Activated CD8-positive, alpha-beta memory T cell treated with anti-CD3 and anti-CD28 coated beads for 24 hours (primary cell): ENCODE measurements at regions not wholly inside any gene's neighbourhood (a gene's known extent, or its start where the extent isn't known, plus 50 kb on each side); places are given as distances from the start of the nearest gene placed in this dataset.

Experiments used
- DNase-seq: peaks from one replicate; pipeline ENCODE4 v3.0.0-alpha.2; 2020

DNA sequence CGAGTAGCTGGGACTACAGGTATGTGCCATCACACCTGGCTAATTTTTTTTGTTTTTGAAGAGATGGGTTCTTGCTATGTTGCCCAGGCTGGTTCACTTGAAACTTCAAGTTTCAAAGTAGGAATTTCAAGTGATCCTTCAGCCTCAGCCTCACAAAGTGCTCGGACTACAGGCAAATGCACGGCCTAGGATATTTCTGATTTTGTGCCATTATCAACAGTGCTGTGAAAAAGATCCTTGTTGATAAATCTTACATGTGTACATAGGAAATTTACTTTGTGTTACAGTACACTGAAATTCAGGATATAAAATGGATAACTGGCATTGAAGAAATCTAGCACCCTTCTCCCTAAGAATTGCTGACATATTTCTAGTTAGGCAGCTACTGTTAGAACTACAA, 184.6 kb upstream of the PRDM1 start:
- no peak for DNase-seq

DNA sequence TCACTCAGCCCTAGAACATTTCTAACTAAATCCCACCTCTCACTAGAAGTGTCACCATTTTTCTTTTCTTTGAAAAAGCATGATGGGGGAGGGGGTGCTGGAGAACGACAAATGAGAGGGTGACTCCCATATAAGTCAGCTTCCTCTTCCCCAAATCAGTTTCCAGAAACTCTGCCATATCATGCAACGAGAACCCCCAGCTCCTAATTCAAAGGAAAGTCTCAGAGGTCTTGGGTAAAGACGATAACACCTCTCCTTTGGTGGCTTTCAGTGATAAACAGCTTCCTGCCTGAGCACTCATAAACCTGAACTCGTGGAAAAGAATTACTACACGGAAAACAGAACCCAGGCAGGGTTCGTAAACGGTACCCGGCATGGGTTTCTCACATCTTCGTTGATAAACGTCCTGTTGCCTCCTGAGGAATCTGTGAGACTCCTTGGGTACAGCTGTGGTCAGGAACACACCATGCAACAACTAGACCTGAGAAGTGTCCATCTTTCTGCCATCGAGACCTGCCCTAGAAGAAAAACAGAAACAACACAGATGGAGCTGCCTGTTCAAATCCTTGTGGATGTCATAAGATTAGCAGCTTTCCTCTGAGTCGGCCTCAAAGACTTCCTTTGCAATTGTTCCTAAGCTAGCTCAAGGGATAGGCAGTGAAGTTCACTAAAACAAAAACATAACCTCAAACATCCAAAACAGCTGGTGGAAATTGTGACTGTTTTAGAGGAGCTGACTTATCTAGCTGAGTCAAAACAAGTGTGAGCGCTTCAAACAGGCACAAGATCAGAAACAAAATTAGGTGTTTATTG, 185.8 kb upstream of the PRDM1 start:
- DNase-seq = peak; percentile 64

DNA sequence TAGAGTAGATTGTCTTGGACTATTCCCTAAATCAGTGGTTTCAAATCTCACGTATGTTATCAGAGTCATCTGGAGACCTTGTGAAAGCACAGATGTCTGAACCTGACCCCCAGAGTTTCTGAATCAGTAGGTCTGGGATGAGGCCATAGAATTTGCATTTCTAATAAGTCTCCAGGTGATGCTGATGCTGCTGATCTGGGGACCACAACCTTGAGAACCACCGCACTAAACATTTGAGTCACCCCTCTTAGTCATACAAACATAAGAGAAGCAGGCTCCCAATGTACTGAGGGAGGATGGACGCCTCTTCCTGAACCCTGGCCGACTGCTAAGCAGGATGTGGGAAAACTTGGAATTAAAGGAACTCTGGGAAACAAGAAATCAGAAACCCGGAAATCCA, 187.8 kb upstream of the PRDM1 start:
- no peak for DNase-seq

GRCh38 chr6:105897131-105897530, 189.0 kb upstream of the PRDM1 start:
- no peak for DNase-seq

GRCh38 chr6:105896821-105897095, 189.4 kb upstream of the PRDM1 start:
- DNase-seq = no peak

DNA sequence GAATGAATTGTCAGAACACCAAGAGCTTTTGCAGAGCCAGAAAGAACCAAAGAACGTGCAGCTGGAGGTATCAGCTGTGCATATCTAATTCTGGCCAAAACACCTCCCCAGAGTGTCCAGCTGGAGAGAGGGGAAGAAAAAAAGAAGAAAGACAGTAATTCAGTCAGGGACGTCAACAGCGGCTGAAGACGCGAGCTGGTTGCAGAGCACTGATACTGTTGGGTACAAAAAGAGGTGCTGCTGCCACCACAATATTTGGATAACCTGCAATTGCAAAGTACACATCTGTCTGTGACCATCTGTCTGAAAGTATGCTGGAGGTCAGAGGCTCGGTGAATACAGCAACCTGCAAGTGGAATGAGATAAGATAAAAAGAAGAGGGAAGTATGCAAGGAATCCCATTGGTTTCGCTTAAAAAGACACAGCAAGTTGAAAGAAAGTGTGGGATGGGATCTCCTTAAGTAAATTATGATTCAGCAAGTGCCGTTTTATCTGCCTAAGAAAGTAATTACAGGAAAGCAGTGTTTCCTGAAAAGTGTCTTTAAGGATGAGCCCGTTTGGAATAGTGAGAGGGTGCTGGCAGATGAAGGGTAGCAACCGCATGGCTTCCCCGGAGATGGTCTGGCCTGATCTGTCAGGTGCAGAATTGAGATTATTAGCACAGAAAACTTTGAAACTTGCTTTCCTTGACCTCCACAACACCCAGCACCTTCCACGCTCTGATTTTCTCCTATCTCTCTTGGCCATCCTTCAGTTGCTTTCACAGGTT, 189.9 kb upstream of the PRDM1 start:
- no peak for DNase-seq

- DNase-seq = no peak
Observed at GRCh38 chr6:105894556-105894955, 191.6 kb upstream of the PRDM1 start.

GRCh38 chr6:105893741-105894140, 192.4 kb upstream of the PRDM1 start:
- no peak for DNase-seq

DNA sequence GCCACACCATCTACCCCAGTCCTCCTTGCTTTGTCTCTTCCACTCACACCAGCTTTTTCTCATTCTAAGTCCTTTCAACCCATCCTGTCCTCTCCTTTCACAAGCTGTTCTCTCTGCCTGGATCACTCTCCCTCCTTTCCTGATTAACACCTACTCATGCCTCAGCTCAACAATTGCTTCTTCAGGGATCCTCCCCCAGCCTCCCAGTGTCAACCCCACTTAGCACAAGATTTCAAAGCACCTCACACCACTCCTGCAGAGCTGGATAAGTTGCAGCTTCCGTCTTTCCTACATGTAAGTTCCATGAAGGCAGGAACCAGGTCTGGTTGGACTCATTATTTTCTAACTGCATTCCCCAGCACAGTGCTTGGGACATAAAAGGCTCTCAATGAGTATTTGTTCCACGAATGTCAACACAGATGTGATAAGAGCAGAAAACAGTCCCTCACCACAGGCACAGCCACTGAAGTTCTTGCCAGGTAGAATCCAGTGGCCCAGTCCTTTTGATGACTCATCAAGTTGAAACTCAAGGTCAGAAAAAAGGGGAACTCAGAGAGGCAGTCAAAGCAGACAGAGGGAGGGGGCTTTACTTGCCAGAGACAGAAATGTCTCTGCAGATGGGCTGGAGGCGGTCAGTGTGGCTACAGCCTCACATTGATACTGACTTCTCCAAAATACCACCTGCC, 193.4 kb upstream of the PRDM1 start:
- no peak for DNase-seq

GRCh38 chr6:105890521-105891244, 195.5 kb upstream of the PRDM1 start:
- no peak for DNase-seq

DNA sequence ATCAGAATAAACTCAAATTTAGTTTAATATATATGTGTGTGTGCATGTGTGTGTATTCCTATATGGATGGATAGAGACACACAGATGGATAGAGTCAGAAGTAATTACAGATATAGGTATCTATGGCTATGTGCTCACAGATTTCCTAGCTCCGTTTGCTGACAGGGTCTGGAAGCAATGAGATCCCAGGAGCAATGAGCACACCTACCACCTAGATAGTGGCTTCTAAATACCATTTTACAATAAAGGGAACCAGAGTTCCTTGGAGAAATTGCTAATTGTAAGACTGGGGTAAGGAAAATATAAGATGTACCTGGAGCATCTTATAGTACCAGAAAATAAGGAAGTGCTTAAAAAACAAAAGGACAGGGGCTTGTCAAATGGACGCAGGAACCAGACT, 196.2 kb upstream of the PRDM1 start:
- DNase-seq = no peak

DNA sequence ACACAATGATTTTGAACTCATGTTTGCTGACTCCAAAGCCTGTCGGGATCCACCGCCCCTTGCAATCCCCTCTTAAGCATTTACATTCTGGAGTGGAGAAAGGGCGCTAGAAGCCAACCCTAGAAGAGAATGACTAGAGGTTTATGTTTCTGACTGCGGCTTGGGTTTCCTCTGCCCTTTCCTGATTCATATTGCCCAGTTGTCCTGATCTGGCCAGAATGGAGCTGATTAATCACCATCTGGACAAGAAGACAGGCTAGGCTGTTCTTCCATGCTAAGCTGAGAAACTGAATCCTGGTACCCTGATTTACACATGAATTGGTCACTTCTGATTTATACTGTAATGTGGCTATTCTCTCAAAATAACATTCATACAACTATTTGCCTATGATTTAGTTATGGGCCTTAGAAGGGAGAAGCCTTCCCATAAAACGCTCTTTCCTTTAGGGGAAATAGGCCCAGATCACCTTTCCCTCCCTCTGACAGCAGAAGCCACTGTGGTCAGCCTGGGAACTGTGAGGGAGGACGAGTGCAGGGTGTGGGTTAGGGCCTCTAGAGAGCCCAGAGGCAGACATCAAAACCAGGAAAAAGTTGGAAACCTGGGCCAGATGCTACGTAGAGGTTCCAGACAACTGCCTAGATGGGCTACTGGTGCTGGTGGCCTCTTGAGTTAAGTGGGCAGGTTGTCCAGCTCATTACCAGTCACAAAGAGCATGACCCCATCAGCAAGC, 199.2 kb upstream of the PRDM1 start:
- DNase-seq = no peak

GRCh38 chr6:105886066-105886813, 199.9 kb upstream of the PRDM1 start:
- no peak for DNase-seq

GRCh38 chr6:105884426-105884825, 201.7 kb upstream of the PRDM1 start:
- no peak for DNase-seq

GRCh38 chr6:105884011-105884410, 202.1 kb upstream of the PRDM1 start:
- no peak for DNase-seq

- DNase-seq = no peak
Observed at GRCh38 chr6:105882828-105883227, 203.3 kb upstream of the PRDM1 start.

DNA sequence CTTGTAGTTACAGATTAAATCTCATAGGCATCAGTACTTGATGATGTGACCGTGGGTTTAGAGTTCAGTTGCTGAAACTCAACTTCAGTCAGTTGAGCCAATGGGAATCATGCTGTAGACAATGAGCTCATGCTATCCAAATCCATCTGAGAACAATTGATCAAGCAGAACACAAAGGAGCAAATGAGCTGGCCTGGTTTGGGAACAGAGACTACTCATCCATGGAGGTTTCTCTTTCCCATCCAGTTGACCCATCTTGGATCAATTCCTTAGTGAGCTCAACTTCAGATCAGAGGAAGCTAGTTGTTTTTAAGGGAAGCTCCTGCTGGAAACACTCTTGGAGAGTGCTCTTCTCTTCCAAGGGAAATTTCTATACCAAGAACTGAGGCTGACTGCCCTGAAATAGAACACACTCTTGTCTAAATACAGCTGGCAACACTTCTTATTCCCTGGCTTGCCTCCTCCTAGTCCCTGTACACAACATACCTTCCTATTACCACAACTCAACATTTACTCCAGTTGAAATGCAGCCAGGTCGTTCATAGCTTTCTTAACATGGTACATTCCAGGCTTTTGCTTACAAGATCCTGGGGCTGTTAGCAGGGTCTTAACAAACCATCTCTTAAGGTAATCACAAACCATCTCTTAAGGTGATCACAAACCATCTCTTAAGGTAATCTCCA, 203.9 kb upstream of the PRDM1 start:
- no peak for DNase-seq

DNA sequence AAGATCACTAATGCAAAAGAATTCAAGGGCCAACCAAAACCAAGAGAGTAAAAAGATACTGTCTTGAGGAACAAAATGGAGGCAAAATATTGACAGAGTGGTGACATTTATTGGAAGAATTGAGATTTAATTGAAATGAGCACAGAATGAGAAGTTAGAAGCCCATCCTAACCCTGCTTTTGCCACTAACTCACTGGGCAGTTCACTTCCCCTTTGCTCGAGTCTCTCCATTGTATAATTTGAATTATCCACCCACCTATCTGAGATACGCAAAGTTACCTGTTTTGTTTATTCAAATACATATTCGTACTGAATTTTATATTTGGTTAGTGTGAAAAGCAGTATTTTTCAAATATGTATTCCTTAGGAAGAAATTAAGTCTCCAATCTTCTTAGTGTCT, 204.5 kb upstream of the PRDM1 start:
- DNase-seq = no peak

- DNase-seq = no peak
Observed at GRCh38 chr6:105880030-105880492, 206.1 kb upstream of the PRDM1 start.

DNA sequence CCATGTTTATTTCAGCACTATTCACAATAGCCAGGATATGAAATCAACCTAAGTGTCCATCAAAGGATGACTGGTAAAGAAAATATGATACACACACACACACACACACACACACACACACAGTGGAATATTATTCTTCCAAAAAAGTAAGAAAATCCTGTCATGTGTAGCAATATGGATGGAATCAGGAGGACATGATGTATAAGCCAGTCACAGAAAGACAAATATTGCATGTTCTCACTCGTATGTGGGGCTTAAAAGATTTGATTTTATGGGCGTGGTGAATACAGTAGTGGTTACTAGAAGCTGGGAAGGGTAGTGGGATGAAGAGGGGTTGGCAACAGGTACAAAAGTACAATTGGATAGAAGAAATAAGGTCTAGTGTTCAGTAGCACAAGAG, 207.0 kb upstream of the PRDM1 start:
- no peak for DNase-seq

DNA sequence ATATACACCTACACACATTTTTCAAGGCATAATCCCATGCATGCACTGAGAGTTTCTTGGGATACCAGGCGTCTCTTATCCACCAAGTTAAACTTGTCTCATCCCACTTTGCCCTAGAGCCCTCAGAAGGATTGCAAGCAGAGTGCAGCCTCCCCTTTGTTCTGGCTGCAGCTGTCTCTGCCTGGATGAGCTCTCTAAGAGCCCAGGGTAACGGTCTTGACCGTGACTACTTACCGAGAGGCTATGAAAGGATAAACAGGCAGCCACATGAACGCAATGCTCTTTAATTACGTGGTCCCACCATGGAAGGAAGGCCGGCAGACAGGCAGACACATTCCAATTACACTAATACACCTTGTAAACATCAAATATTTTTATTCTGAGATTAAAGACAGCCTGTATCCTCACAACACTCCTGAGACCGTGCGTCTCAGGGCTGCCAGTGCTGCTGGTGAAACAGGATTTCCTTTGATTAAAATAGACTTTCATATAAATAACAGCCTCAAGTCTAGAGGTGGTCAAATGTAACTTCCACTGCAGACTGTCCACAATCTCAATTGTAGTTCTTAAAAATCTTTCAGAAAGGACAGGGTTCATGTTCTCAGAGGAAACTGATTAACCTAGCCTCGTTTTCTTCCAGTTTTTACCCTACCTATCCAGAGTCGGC, 210.0 kb upstream of the PRDM1 start:
- DNase-seq = no peak
